ENCODE measurements at regions not wholly inside any gene's neighbourhood (a gene's known extent, or its start where the extent isn't known, plus 50 kb on each side); places are given as distances from the start of the nearest gene placed in this dataset.

GRCh38 chr7:89796481-89796880 lies 357.8 kb upstream of the STEAP1 start:
- Histone ChIP-seq H4K20me1 (ENCODE audit: insufficient read depth, low read length) (no peaks in the 10 kb centered on the region), H2BK5ac (ENCODE audit: low read depth, low read length, poor library complexity, severe bottlenecking) (no peak overlapping the region), H2AK5ac (ENCODE audit: low read depth, low read length) (no peak overlapping the region), H3K18ac (ENCODE audit: low read depth, low read length) (no peak overlapping the region), H3K9ac (ENCODE audit: low read depth, low read length) (no peak overlapping the region), H2AFZ (replicated peaks; ENCODE audit: low read length, poor library complexity) (no peak overlapping the region), H3K27ac (ENCODE audit: insufficient read depth, low read length) (no peak overlapping the region), H3K27me3 (ENCODE audit: control insufficient read depth, insufficient read depth, low read length) (no peaks in the 10 kb centered on the region), H2AK9ac (replicated peaks; ENCODE audit: low read depth, low read length, poor library complexity) (no peak overlapping the region), H3K4me3 (ENCODE audit: insufficient read depth, low read depth, low read length) (no peak overlapping the region), H3K9me1 (ENCODE audit: insufficient read depth, low read length) (no peaks in the 10 kb centered on the region), H3K14ac (replicated peaks; ENCODE audit: low read depth, low read length) (no peak overlapping the region), H3K36me3 (ENCODE audit: control insufficient read depth, insufficient read depth, low read length) (no peaks in the 10 kb centered on the region), H2BK20ac (ENCODE audit: low read depth, low read length) (no peak overlapping the region), H4K5ac (ENCODE audit: low read depth, low read length) (no peak overlapping the region), H2BK15ac (ENCODE audit: low read depth, low read length) (no peak overlapping the region), H3K4me1 (ENCODE audit: control insufficient read depth, insufficient read depth, low read length) (no peaks in the 10 kb centered on the region), H3K23ac (ENCODE audit: low read depth, low read length) (no peak overlapping the region), H3K9me3 (ENCODE audit: control insufficient read depth, insufficient read depth, low read length) (peaks cover 21% of the 10 kb centered on the region), H4K91ac (ENCODE audit: insufficient read depth, low read depth, low read length) (no peak overlapping the region), H3K4ac (ENCODE audit: low read depth, low read length) (no peak overlapping the region), H3K56ac (ENCODE audit: extremely low read depth, insufficient read depth, low read length) (no peak overlapping the region), H2BK120ac (ENCODE audit: low read depth, low read length) (no peak overlapping the region), H4K8ac (ENCODE audit: low read depth in 2 of 2, low read length in 2 of 2) (no peak overlapping the region), H3K4me2 (ENCODE audit: low read depth, low read length) (no peak overlapping the region), H3K79me1 (ENCODE audit: low read depth in 1 of 2, low read length in 2 of 2) (no peaks in the 10 kb centered on the region)
- TF ChIP-seq MAFK (IDR thresholded peaks at IDR 0.05; ENCODE audit: low read depth, low read length): no peak
- no peak for TF ChIP-seq FOS (IDR thresholded peaks at IDR 0.05; ENCODE audit: low read depth, low read length)
- TF ChIP-seq RAD21 (IDR thresholded peaks at IDR 0.05; ENCODE audit: low read length): no peak
- no peak for TF ChIP-seq CEBPB (IDR thresholded peaks at IDR 0.05; ENCODE audit: low read depth, low read length)
- no peak for TF ChIP-seq POLR2A (IDR thresholded peaks at IDR 0.05; ENCODE audit: low read depth, low read length)
- TF ChIP-seq MXI1 (IDR thresholded peaks at IDR 0.05; ENCODE audit: borderline replicate concordance, low read depth, low read length): no peak
- TF ChIP-seq RCOR1 (IDR thresholded peaks at IDR 0.05; ENCODE audit: insufficient replicate concordance, low read length): no peak
- no peak for TF ChIP-seq MAZ (IDR thresholded peaks at IDR 0.05; ENCODE audit: borderline replicate concordance, low read depth, low read length)
- TF ChIP-seq, protein P1, sequence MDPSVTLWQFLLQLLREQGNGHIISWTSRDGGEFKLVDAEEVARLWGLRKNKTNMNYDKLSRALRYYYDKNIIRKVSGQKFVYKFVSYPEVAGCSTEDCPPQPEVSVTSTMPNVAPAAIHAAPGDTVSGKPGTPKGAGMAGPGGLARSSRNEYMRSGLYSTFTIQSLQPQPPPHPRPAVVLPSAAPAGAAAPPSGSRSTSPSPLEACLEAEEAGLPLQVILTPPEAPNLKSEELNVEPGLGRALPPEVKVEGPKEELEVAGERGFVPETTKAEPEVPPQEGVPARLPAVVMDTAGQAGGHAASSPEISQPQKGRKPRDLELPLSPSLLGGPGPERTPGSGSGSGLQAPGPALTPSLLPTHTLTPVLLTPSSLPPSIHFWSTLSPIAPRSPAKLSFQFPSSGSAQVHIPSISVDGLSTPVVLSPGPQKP (IDR thresholded peaks at IDR 0.05; ENCODE audit: borderline replicate concordance, low read depth, low read length): no peak
- intact Hi-C loops (cut with micrococcal nuclease): no loop called here
- POLR2A ChIA-PET (ENCODE audit: unreplicated experiment): no interaction called here
- no peak for DNase-seq
- CTCF ChIA-PET: no interaction called here
- in situ Hi-C loops (cut with MboI; ENCODE audit: low sequenced_read_pairs): no loop called here
- ATAC-seq (ENCODE audit: low read depth): no peak
- dilution Hi-C loops (cut with HindIII; ENCODE audit: low sequenced_read_pairs, unreplicated experiment): no loop called here
- no TSS peak for BruUV-seq (replicated peaks)
- no CpG with 5 or more reads among the region's 2 CpGs for WGBS, 2 experiments (ENCODE audit: extremely low coverage in 2 of 2, insufficient read length in 1 of 2)

All from IMR-90 (cell line).